ENCODE measurements at regions not wholly inside any gene's neighbourhood (a gene's known extent, or its start where the extent isn't known, plus 50 kb on each side); places are given as distances from the start of the nearest gene placed in this dataset.

GRCh38 chr5:143586781-143587362 lies 183.4 kb upstream of the NR3C1 start:
- no peak for DNase-seq (ENCODE audit: low spot score)

GRCh38 chr5:143585970-143586369 lies 182.5 kb upstream of the NR3C1 start:
- DNase-seq (ENCODE audit: low spot score): no peak

DNA sequence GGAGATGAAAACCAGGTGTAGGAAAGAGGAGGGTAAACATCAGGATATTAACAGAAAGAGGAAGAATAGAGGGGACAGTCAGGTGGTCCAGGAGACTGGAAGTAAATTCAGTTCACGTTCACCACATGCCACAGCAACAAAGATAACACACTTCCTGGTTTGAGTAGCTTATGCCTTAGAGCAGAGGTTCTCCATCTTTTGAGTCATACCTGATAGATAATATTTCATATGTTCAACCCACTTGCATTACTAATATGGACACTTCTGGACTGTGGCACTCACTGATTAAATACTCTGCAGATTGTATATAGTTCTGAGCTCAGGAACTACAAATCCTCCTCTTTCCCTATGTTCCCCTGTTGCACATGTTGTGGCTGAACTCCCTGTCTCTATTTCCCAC lies 179.9 kb upstream of the NR3C1 start:
- no peak for DNase-seq (ENCODE audit: low spot score)

- DNase-seq (ENCODE audit: low spot score): no peak
Observed at GRCh38 chr5:143582869-143583268, 179.4 kb upstream of the NR3C1 start.

- no peak for DNase-seq (ENCODE audit: low spot score)
Observed at GRCh38 chr5:143582176-143582575, 178.7 kb upstream of the NR3C1 start.

- no peak for DNase-seq (ENCODE audit: low spot score)
Observed at GRCh38 chr5:143581649-143582048, 178.2 kb upstream of the NR3C1 start.

GRCh38 chr5:143581147-143581546 lies 177.7 kb upstream of the NR3C1 start:
- no peak for DNase-seq (ENCODE audit: low spot score)

DNA sequence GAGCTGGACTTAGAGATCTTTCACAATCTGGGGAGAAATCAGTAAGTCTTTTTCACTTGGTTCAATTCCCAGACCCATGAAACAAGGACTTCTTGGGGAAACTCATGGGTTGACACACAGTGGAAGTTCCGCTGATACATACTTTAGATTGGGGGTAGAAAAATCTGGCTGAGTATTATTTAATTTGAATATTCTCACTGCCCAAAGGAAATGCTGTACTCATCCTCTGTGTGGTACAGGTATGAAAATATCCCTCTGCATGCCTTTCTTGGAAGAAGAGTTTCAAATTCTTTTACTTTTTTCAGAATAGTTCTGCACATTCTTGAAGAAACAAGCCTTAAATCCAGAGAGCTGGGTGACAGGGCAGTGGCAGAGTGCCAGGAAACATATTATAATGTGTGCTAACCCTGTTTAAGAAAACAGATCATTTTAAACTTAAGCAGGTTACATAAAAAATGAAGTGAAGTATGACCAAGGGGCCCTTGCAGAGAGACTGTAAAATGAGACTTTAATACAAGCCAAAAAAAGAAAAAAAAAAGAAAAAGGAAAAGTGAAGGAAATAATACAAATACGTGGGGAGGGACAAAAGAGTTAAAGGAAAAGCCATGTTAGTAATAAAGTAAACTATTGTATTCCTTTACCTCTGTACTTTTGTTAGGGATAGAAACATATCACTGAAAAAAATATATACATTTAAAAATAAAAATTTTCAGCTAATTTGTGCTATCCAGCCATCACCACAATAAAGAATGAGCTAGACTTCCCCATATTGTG lies 173.4 kb upstream of the NR3C1 start:
- DNase-seq (ENCODE audit: low spot score): no peak

GRCh38 chr5:143575286-143575685 lies 171.8 kb upstream of the NR3C1 start:
- no peak for DNase-seq (ENCODE audit: low spot score)

DNA sequence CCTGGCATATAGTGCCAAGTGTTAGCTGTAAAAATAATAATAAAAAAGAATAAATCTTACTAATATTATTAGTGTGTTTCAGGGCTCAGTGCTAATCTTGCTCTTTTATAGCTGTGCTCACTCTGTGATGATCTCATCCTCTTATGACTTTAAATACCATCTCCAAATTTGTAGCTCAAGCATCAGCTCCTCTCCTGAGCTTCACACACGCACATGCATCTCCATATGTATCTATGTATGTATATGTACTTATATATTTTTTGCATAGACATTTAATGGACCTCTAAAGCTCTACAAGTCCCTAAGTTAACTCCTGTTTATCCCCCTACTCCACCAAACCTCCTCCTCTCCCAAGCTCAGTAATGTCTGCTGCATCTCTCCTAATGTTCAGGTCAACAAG lies 170.8 kb upstream of the NR3C1 start:
- DNase-seq (ENCODE audit: low spot score): no peak

- no peak for DNase-seq (ENCODE audit: low spot score)
Observed at GRCh38 chr5:143573568-143574170, 170.2 kb upstream of the NR3C1 start.

GRCh38 chr5:143572671-143573070 lies 169.2 kb upstream of the NR3C1 start:
- no peak for DNase-seq (ENCODE audit: low spot score)

GRCh38 chr5:143571642-143572624 lies 168.4 kb upstream of the NR3C1 start:
- DNase-seq (ENCODE audit: low spot score): no peak

DNA sequence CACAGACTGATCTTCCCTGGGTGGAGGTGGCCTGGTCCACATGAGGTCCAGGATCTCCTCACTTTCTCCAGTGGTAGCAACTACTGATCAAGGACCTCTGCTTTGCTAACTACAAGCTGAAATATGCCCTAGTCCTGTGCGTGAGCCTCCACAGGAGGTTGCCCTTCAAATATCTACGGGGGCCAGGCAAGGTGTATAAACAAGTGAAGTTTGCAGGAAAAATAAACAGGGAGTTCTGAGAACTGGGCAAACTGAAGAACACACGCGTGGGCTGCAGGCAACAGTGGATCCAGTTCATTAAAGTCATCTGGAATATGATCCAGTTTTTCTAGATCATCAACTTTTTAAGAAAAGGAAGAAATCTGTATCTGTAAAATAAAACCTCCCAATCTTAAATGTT lies 167.5 kb upstream of the NR3C1 start:
- no peak for DNase-seq (ENCODE audit: low spot score)

- DNase-seq (ENCODE audit: low spot score): no peak
Observed at GRCh38 chr5:143569722-143570567, 166.5 kb upstream of the NR3C1 start.

DNA sequence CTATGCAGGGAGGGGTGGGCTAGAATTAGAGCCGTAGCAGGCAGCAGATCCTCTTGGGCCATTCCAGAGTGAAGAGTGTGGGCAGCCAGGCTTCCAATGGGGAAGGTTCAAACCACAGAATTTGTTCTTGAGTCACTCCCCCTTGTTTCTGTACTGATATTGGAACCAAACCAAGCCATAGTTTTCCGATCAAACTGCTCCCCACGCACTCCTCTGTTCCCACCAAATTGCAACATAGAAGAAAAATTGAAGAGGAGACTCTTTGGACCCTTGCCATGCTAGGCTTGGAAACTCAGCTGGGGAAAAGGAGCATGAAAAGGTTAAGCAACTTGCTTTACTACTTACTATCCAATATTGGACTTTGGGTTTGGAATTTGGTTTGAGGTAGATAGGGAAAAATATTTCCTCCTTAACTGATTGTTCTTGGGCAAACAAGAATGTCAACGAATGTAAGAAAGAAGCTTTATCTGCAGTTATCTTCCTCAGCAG lies 165.8 kb upstream of the NR3C1 start:
- DNase-seq (ENCODE audit: low spot score): no peak

DNA sequence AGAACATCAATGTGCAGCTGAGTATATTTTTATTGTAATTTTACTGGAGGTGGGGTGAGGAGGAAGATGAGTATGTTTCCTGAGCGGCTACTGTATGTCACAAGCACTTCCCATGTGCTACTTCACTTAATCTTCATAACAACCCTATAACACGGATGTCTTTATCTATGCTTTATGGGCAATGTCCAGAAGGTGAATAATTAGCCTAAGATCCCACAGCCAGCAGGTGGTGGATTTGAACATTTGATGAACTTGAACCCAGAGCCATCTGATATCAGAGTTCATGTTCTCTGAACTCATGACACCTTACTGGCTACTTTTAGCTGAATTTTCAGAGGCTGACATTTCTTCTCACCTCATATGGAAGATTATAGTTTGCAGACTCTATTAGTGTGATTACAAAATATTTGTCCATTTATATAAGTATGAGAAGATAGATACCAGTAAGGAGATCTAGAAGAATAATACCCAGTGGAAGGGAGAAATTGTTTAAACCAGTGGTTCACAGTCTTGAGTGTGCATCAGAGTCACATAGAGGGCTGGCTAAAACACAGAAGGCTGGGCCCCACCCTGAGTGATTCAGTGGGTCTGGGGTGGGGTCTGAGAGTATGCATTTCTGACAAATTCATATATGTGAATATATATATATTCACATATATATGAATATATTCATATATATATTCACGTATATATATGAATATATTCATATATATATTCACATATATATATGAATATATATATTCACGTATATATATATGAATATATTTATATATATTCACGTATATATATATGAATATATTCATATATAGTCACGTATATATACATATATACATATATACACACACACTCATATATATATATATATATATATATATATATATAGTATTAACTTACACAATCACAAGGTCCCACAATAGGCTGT lies 164.4 kb upstream of the NR3C1 start:
- no peak for DNase-seq (ENCODE audit: low spot score)

GRCh38 chr5:143566139-143566538 lies 162.7 kb upstream of the NR3C1 start:
- no peak for DNase-seq (ENCODE audit: low spot score)

DNA sequence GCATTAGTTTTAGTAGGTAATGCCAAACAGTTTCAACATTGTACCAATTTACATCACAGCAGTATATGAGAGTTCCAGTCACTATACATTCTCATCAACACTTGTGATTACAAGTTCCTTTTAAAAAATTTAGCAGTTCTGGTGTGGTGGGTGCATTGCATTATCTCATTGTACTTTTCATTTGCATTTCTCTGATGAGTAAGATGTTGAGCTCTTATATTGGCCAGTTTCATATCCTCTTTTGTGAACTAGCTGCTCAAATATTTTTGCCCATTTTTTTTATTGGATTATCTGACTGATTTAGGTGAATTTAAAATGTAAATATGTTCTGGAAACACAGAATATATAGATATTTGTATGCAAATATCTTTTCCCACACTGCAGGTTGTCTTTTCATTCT lies 160.9 kb upstream of the NR3C1 start:
- no peak for DNase-seq (ENCODE audit: low spot score)

GRCh38 chr5:143562935-143563334 lies 159.4 kb upstream of the NR3C1 start:
- DNase-seq (ENCODE audit: low spot score): peak; percentile 38
